ENCODE measurements at regions not wholly inside any gene's neighbourhood (a gene's known extent, or its start where the extent isn't known, plus 50 kb on each side); places are given as distances from the start of the nearest gene placed in this dataset.

DNA sequence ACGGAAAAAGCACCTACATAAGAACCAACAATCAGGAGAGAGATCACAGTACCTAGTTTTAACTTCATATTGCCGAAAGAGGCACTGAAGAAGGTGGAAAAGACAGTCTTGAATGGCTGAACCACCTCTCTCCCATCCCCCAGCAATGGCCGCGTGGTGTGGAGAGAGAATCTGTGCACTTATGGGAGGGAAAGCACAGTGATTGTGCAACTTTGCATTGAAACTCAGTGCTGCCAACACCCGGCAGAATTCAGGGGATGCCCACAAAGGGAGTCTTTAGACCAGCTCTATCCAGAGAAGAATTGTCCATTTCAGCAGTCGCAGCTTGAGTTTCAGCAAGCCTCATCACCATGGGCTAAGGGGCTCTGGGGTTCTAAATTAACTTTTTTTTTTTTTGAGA is 186.3 kb upstream of the USP25 start:
- no peak for DNase-seq

DNA sequence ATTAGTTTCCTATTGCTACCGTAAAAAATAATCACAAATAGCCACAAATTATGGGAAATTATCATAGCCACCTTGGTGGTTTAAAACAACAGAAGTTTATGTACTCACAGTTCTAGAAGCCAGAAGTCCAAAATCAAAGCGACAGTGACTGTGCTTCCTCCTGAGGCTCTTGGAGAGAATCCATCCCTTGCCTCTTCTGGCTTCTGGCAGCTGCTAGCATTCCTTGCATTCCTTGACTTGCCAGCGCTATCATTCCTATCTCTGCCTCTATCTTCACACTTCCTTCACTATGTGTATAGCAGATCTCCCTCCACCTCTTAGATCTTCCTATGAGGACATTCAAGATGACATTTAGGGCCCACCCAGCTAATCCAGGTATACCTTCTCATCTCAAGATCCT is 180.1 kb upstream of the USP25 start:
- no peak for DNase-seq

DNA sequence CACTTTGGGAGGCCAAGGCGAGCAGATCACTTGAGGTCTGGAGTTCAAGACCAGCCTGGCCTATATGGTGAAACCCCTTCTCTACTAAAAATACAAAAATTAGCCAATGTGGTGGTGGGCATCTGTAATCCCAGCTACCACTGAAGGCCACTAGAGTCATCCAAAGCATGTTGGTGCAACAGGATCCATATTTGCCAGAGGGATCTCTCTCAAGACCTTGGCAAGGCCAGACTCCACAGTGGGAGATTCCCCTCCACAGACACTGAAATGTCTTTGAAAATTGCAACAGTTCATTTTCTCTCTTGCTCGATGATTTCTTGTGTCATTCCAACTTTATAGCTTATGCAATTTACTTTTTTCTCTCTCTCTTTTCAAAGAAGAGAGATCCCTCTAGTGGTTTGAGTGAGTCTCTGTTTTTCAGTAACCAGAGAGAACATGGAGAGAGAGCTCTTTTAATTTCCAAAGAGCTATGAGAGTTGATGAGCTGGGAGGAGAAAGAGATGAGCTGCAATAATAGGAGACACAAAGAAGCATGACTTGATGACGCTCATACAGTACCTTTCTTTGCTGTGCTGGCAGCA is 176.8 kb upstream of the USP25 start:
- DNase-seq, result peak in 1 of 2 donors; percentile 57

DNA sequence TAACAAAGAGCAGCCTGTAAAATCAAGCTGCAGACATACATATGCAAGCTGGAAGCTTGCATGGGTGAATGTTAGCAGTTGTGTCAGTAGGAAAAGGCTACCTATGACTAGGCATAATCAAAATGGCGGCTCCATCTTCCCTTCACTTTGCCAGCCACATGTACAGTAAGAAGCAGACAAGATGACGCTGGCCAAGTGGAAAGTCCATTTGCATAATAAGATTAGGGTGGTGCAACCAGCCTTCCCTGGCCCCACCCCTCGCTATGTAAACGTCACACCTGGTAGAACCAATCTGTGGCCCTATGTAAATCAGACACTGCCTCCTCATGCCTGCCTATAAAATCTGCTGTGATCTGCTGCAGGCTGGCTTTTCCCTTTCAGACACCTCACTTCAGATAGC is 171.9 kb upstream of the USP25 start:
- DNase-seq, result no peak

DNA sequence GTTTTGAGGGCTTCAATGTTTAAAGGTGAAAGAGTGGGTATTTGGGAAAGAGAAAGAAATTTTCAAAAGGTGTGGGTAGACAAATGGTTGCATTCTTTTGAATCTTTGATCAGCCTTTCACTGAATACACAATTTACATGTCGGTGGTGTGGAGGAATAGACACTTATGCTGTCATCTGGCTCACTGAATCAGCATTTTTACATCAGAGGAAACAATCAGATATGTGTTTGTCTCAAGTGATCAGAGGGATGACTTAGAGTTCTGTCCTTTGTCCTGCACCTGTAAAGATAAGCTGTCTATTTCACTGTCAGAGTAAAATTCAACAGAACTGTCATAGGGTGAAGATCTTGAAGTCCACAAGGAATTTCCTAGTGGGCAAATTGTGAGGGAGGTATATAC is 170.9 kb upstream of the USP25 start:
- no peak for DNase-seq

DNA sequence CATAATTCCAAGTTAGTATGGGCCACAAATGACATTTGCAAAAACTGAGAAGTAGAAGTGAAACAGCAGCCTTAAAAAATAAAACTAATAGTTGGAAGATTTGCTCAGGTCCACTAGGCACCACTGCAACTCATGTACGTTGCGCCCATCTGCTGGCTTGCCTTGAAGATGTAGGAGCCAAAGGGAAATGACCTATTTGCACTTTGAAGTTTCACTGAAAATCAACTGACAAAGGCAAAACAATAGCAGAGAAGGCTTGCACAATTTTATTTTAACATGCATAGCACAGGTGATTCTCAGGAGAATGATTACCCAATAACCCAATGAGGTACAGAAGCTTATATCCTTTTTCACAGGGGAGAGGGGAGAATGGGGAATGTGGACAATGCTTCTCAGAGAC is 170.1 kb upstream of the USP25 start:
- no peak for DNase-seq

DNA sequence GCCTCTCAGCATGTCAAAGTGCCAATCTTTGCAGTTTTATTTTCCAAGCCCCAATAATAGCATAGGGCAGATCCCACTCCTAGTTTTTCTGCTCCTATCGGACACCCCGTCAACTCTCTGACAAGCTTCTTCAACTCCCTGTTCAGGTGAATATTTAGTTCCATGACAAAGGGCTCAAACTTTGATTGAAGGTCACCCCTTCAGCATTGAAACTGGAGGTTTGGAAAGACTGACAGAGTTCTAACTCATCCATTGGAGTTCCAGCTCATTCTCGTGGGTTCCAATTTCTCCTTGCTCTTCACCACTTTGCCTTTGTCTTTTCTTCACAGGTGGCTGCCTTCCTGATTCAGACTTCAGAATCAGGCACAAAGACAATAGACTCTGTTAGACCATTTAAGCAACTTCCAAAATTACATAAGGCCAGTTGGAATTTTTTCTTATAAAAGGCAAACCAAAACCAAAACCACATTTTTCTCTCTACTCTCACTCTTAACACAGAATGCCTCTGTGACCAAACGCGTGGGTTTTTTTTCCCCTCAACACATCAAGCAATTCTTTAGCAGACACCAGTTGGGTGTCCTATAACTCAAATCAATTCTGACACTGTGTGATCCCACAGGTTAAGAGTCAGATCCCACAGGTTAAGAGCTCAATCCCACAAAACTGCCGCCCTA is 169.3 kb upstream of the USP25 start:
- no peak for DNase-seq

DNA sequence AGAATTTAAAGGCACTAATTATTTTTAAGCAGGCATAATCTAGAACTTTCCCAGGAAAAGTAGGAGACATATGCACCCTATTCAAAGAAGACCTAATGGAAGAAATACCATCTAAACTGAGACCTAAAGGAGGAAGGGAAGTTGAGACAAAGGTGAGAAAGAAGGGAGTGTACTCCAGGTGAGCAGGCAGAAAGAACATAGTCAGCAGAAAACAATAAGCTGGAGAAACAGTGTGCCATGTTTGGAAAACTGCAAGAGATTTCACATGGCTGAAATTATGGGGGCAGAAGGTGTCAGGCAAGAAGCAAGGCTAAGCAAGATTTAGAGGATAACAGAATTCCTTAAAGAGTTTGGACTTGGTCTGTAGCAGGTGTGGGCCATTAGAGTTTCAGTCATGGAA is 167.0 kb upstream of the USP25 start:
- DNase-seq, result no peak

DNA sequence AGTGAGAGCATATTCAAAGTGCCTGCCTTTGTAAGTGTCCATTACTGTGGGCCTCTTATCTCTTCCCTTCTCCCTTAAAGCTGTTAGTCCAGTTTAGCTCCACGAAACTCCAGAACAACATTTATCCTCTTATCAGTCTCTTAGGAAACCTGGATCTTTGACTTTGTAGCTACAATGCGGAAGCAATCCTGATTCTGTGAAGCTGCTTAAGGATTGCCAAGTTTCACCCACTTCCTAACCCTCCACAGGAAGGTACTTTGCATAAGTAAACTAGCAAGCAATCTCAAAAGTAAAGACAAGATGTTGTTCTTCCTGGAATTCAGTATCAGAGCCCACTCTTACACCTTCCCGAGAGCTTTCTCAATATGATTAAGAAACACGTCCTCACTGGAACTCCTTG is 164.9 kb upstream of the USP25 start:
- DNase-seq, result no peak

DNA sequence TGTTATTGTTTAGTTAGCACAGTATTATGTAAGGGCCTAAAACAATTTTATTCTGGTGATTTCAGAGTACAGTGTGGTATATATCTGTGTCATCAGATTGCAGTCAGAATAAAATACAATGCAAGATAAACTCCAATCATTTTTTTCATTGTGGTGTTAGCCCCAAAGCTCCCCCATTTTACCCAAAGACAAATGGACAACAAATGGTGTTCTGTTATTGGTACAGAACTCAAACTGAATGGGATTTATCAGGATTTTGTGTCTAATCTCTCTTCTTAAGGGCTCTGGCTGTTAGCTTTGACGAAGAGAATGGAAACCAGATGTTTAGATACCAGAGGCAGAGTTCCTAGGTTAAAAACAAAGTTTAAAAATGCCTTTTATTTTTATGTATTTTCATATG is 163.1 kb upstream of the USP25 start:
- DNase-seq, result no peak

DNA sequence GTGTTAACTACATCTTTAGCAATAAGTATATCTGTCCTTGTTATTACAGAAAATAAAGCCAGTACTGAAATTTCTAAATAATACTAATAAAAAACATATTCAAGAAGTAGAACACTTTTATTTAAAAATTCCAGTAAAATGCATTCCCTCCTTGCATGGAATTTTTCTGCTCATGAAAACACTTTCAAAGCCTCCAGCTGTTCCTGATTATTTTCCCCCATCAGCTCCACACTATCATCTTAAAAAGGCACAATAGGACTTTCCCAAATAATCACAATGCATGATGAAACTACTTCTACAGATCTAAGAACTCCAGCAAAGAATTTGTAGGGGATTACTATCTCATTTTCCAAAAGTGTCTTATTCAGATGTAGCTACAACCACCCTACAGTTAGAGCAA is 162.6 kb upstream of the USP25 start:
- DNase-seq, result no peak

DNA sequence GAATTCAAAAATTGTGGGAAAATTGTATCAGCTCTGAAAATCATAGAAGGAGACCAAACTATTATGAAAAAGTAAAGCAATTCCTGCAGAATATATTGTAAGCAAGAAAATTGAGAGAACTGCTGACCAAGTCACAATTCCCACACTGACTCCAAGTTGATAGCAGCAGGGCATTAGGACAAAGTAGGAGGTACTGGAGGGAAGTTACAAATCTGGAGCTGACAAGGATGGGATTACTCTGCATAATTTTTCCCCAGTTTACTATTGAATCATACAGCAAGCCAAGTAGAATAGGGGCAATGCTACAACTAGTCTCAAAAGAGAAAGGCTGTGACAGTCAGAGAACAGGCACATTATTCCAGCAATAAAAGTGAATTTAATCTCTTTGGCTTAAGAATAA is 161.3 kb upstream of the USP25 start:
- DNase-seq, result no peak

DNA sequence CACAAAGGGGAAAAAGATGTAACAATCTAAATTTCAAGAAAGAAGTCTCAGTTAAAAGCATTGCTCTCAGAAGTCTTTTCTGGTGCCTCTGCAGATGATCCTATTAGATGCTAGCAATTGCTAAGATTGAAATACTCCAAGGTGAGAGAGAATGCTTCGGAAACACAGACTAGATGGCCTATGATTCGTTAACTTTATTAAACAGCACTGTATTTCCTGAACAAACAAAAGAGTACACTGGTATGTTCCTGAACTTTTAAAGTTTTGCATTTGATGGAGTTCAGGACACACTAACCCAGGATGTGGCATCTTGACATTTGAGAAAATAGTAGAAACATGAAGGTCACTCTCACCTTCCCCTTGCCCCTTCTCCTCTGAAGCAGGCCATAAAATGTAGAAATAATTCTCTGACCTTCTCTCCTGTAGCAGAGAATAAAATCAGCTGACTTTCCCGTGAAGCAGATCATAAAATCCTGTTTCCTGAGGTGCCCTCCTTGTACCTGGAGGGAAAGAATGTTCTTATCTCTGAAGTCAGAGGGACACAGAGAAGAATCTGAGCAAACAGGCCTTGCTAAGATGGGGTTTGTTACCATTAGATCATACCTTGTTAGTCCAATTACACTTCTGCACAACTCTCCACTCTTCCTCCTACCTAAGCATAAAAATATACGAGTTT is 142.9 kb upstream of the USP25 start:
- DNase-seq, result no peak

DNA sequence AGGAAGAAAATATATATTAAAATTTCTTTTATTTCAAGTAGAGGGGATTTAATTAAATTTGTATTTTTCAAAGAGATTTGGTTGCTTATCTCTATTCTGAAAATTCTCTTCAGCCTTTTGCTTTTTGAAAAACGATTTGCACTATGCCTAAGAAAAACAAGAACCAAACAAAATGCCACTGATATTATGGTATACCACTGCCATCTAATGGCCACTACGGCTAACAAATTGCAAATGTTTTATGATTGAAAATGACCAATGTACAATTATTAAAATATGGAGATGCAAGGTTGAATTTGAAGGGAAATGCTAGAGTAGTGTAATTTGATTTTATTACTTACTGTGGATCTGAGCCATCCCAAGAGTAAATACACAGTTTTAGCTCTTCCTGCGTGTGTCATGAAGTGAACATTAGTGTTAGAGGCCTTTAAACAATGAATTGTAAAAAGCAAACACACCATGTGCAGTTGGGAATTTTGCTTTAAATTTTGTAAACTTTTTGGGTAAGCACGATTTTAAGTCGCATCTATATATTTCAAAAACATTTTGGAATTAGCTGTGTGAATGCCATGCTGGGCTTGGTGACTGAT is 137.4 kb upstream of the USP25 start:
- DNase-seq, result peak; percentile 53 to 76

DNA sequence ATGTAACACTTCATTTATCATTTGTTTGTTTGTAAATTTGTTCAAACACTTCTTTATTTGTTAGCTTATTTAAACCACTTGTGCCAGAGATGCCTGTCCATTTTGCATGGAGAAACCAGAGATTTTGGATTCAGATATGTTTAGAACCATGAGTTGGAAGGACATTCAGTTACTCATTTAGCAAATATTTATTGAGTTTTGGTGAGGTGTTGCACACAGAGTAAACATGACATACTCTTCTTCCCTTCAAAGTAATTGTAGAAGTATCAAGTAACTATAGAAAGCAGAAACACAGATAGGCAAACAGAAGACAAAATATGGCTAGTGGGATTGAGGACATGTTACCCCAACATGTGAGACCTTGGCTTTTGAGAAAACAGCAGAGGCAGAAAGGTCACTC is 136.8 kb upstream of the USP25 start:
- DNase-seq, result no peak

DNA sequence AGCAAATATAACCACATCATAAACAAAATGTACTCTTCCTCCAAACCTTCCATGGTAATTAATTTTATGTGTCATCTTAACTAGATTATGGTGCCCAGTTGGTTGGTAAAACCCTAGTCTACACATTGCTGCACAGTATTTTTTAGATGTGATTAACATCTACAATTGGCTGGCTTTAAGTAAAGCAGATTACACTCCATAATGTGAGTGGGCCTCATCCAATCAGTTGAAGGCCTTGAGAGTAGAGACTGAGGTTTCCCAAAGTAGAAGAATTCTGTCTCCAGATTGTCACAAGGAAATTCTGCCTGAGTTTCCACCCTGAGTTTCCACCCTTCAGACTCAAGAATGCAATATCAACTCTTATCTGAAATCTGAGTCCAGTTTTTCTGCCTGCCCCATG is 128.4 kb upstream of the USP25 start:
- DNase-seq, result no peak

DNA sequence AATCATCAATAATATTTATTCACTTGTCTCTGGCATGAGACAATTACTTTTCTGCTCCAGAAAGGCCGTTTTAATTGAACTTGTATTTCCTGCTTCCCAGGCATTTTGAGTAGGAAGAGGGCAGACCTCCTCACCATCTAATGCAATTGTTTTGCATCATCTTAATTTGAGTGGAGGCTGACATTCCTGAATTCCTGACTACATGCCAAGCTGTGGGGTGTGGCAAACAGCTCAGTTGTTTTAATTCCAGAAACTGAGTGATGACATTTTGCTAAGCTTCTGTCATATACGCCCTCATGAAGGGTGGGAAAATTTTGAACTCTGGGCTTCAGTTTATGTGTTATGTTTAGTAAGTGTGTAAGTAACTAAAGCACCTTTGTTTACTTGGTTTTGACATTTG is 125.4 kb upstream of the USP25 start:
- no peak for DNase-seq

DNA sequence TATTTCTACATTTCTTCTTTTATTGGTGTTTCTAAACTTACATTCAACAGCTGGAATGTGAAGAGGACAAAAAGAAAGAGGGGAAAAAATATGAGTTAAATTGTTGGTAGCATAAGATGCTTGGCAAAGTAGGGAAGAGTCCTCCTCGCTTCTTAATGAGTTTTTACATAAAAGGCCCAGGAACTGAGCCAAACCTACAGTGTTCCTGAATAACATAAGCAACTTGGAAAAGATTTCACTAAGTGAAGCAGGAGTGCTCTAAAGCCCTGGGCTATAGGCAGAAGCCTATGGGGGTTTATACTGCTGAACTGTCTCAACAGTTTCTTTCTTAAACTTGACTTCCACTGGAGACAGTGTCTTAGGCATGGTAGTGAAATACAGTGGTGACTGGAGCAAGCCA is 115.0 kb upstream of the USP25 start:
- DNase-seq, result no peak

DNA sequence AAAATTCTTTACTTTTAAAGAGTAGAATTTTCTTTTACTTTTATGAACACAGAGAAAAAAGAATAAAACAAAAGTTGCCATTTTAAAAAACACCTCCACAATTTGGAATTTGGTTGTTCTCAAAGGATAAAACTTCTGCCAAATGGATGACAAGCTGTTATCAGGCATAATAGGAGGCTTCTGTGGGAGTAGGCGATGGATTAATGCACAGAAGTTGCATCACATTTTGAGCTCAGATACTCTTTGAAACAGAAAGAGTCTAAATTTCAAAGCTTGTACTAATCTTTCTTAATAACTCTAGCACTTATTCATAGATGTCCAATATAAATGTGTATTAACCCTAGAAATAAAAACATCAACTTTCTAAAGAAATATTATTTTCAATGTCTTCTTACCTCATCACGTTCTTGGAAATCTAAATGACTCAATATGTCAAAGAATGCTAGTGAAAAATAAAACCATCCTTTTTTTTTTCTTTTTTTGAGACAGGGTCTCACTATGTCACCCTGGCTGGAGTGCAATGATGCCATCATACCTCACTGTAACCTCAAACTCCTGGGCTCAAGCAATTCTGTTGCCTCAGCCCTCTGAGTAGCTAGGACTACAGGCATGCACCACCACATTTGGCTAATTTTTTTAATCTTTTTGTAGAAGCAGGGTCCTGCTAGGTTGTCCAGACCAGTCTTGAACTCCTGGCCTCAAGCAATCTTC is 112.8 kb upstream of the USP25 start:
- DNase-seq, result peak; percentile 5 to 7

DNA sequence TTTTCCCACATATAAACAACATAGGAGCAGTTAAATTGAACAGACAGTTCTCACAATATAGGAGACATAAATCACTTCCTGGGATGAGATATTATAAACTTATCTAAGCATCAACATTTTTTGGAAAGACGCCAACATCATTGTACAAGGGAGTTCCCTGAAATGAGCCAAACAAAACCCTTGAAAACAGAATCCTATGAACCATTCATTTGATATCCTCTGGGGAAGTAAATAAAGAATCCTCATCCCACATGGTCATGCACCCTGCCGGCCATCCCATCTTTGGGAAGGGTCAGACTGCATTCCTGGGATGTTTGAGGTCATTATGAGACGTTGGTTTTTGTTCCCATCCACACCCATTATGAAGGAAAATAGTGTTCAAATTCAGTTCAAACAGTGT is 111.8 kb upstream of the USP25 start:
- no peak for DNase-seq

DNA sequence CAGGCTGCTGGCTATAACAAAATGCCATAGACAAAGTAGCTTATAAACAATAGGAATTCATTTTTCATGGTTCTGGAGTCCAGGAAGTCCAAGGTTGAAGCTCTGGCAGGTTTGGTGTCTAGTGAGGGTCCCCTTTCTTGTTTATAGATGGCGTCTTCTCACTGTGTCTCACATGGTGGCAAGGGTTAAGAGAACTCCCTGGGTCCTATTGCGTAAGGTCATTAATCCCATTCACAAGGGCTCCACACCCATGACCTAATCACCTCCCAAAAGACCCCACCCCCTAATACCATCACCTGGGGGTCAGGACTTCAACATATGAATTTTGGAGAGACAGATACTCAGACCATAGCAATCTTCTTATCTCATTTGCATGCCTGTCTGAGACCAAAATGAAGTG is 108.9 kb upstream of the USP25 start:
- DNase-seq, result no peak

DNA sequence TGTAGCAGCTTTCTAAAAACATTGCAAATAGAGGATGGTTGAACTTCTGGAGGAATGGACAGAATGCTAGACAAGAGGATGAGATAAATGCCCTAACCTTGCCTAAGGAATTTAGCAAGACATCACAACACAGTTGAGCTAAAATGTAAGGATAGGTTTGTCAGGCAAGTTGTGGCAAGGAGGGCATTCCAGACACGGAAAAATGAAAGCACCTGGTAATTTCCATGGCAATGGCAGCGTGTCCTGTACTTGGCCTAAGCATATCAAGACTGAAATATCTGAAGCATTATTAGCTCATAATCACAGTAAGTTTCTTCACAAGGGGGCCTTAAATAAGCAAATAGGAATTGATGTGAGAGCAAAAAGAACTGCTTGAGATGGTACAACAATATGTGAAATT is 105.1 kb upstream of the USP25 start:
- DNase-seq, result no peak

DNA sequence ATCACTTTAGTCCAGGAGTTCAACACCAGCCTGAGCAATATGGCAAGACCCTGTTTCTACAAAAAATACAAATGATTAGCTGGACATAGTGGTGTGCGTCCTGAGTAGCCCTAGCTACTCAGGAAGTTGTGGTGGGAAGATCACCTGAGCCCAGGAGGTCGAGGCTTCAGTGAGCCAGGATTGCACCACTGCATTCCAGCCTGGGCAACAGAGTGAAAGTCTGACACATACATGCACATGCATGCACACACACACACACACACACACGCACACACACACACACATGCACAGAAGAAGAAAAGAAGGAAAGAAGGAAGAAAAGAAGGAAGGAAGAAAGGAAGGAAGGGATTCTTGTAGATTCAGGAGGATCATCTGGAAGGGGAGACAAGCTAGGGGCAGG is 104.4 kb upstream of the USP25 start:
- no peak for DNase-seq

DNA sequence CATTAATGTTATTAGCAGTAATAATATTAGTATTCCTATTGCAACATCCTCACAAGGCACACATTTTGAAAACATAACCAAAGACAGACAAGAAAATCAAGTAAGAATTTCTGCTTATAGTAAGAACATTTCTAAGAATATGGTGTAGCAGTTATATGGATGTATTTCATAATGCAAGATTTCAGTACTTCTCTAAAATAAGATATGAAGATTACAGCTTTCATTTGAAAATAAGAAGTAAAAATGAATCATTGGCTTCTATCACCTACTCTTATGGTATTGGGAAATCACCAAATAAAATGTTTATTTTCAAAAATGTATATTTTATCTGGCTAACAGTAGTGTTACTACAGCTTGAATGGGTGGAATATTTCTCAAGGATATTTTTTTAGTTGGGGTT is 103.8 kb upstream of the USP25 start:
- DNase-seq, result peak; percentile 1 to 90
